ENCODE measurements at regions not wholly inside any gene's neighbourhood (a gene's known extent, or its start where the extent isn't known, plus 50 kb on each side); places are given as distances from the start of the nearest gene placed in this dataset.

DNA sequence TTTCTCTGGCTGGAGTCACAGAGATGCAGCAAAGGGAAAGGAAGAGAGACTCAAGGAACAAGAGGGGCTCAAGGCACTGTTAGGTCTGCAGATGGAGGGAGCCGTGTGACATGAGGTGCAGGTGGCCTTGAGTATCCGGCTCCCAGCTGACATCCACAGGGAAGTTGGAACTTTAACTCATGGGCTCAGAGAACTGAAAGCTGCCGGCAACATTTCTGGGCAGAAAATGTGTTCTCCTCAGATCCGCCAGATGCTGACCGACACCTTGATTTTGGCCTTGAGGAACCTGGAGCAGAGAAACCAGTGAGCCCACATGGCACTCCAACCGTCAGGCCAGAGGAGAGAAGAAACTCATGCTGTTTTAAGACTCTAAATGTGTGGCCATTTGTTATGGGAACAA, 258.1 kb upstream of the IRX2 start:
- no peak overlapping the region for H3K9ac ChIP-seq (ENCODE audit: low read length)
- no peaks in the 10 kb centered on the region for H4K20me1 ChIP-seq (ENCODE audit: insufficient read depth, low read depth, low read length)
- no peak overlapping the region for H2AFZ ChIP-seq (ENCODE audit: low read length)
- no peak overlapping the region for H3K4me2 ChIP-seq (ENCODE audit: low read depth, low read length, poor library complexity, severe bottlenecking)
- H3K27me3 ChIP-seq (ENCODE audit: low read length), result no peaks in the 10 kb centered on the region
- H3K27ac ChIP-seq (ENCODE audit: low read length), result no peak overlapping the region
- H3K4me1 ChIP-seq (ENCODE audit: low read length), result no peaks in the 10 kb centered on the region
- no peaks in the 10 kb centered on the region for H3K79me2 ChIP-seq (ENCODE audit: low read length)
- no peaks in the 10 kb centered on the region for H3K9me2 ChIP-seq (replicated peaks; ENCODE audit: insufficient read depth, low read length)
- no peaks in the 10 kb centered on the region for H3K36me3 ChIP-seq (ENCODE audit: insufficient read depth, low read length)
- peaks cover 21% of the 10 kb centered on the region for H3K9me3 ChIP-seq (ENCODE audit: low read length)
- H3K4me3 ChIP-seq (ENCODE audit: low read length), result no peak overlapping the region
- DNase-seq, result no peak

DNA sequence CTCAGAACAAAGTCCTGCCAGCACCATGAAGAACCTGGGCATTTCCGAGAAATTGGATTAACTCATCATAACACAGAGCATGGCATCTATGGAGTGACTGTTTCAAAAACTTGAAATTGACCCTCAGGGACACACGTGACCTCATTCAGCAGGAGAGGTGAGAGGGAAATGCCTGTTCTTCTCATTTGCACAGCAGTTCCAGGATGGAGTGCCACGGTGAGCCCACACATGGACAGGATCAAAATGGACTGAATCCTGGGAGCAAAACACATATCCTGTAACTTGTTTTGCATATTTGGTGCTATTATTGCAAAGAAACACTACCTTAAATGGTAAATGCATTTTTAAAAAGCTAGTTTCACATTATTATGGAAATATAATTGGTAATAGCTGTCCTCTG, 256.1 kb upstream of the IRX2 start:
- DNase-seq, result no peak
- no peak overlapping the region for H2AFZ ChIP-seq (ENCODE audit: low read length)
- H3K9me3 ChIP-seq (ENCODE audit: low read length), result peaks cover 16% of the 10 kb centered on the region
- H3K4me2 ChIP-seq (ENCODE audit: low read depth, low read length, poor library complexity, severe bottlenecking), result no peak overlapping the region
- H3K4me1 ChIP-seq (ENCODE audit: low read length), result no peaks in the 10 kb centered on the region
- H3K27ac ChIP-seq (ENCODE audit: low read length), result no peak overlapping the region
- no peaks in the 10 kb centered on the region for H4K20me1 ChIP-seq (ENCODE audit: insufficient read depth, low read depth, low read length)
- H3K27me3 ChIP-seq (ENCODE audit: low read length), result no peaks in the 10 kb centered on the region
- H3K4me3 ChIP-seq (ENCODE audit: low read length), result no peak overlapping the region
- H3K79me2 ChIP-seq (ENCODE audit: low read length), result no peaks in the 10 kb centered on the region
- no peaks in the 10 kb centered on the region for H3K36me3 ChIP-seq (ENCODE audit: insufficient read depth, low read length)
- H3K9me2 ChIP-seq (replicated peaks; ENCODE audit: insufficient read depth, low read length), result no peaks in the 10 kb centered on the region
- no peak overlapping the region for H3K9ac ChIP-seq (ENCODE audit: low read length)

DNA sequence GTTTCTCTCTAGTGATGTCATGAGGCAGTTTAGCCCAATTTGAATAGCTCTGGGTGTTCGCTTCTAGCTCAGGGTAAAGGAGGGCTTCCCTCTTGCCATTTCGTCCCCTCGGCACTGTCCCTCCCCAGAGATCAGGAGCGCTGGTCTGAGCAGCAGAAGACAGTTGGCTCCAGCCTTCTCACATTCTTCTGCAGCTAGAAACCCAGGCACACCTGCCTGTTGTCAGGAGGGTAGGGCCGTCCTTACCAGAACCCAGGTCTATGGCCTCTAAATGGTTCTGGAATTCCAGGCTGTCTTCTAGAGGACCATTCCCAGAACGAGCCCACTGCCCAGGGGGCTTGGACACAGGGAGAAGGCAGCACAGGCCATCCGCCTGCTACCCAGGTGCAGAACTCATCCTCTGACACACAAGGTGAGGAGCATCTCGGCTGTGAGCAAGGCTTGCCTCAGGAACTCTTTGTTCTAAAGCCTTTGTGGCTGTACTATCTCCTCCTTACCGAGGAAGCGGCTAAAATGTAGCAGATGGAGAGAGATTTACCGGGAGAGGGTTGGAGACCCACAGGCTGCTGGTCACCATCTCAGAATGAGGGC, 255.6 kb upstream of the IRX2 start:
- H3K79me2 ChIP-seq (ENCODE audit: low read length), result no peaks in the 10 kb centered on the region
- no peak overlapping the region for H3K9ac ChIP-seq (ENCODE audit: low read length)
- no peaks in the 10 kb centered on the region for H3K9me2 ChIP-seq (replicated peaks; ENCODE audit: insufficient read depth, low read length)
- H3K27me3 ChIP-seq (ENCODE audit: low read length), result no peaks in the 10 kb centered on the region
- H3K9me3 ChIP-seq (ENCODE audit: low read length), result peaks cover 15% of the 10 kb centered on the region
- H2AFZ ChIP-seq (ENCODE audit: low read length), result no peak overlapping the region
- H3K4me2 ChIP-seq (ENCODE audit: low read depth, low read length, poor library complexity, severe bottlenecking), result no peak overlapping the region
- no peak overlapping the region for H3K4me3 ChIP-seq (ENCODE audit: low read length)
- H3K27ac ChIP-seq (ENCODE audit: low read length), result no peak overlapping the region
- no peaks in the 10 kb centered on the region for H4K20me1 ChIP-seq (ENCODE audit: insufficient read depth, low read depth, low read length)
- H3K4me1 ChIP-seq (ENCODE audit: low read length), result no peaks in the 10 kb centered on the region
- no peak for DNase-seq
- no peaks in the 10 kb centered on the region for H3K36me3 ChIP-seq (ENCODE audit: insufficient read depth, low read length)

DNA sequence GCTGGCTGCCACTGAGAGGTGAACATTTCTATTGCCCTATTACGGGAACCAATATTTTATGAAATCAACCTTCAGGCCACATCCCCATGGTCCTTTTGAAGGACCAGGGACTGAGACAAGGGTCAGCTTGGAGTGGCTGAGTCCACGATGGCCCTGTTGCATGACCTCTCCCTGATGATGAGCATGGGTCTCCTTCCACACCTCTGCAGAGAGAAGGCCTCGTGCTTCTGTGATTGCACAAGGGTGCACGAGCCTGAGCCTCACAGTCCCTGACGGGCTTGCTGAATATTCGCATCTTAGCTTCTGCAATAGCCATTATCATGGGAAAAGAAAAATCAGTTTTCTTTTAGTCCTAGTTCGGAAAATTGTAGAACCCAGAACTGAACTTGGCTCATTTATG, 255.0 kb upstream of the IRX2 start:
- DNase-seq, result no peak
- no peaks in the 10 kb centered on the region for H3K4me1 ChIP-seq (ENCODE audit: low read length)

DNA sequence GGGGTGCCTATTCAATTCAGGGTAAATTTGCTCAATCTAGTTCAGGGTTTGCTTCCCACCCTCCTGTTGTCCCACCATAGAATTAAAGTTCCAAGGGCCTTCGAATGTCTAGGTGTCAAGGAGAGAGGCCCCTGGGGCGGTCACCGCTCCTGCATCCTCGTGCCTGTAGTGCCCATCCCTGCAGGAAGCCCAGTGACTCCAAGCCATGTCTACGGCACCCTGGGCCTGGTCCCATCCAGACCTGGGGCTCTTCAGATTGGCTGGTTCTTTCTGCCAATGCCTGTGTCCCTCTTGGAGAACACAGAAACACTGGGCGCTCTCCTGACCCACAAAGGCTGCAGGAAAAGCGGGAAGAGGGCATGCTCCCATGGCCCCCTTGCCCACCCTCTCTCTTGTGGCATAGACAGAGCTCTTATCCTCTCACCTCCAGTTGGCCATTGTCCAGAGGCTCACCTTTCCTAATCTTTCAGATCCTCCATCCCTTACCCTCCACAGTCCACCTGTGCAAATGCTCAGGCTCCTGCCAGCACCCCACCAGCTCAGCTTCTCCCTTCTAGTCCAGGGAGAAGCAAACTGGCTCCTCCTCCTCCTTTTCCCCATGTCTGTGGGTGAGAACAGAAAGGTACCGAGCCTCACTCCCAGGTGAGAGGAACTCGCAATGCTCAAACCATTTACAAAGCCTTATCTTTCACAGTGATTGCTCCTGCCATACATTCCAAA, 253.0 kb upstream of the IRX2 start:
- H3K4me3 ChIP-seq (ENCODE audit: low read length), result no peak overlapping the region
- H3K4me1 ChIP-seq (ENCODE audit: low read length), result no peaks in the 10 kb centered on the region
- DNase-seq, result no peak
- no peaks in the 10 kb centered on the region for H3K79me2 ChIP-seq (ENCODE audit: low read length)
- peaks cover 6% of the 10 kb centered on the region for H3K9me3 ChIP-seq (ENCODE audit: low read length)
- H4K20me1 ChIP-seq (ENCODE audit: insufficient read depth, low read depth, low read length), result no peaks in the 10 kb centered on the region
- H3K36me3 ChIP-seq (ENCODE audit: insufficient read depth, low read length), result no peaks in the 10 kb centered on the region
- no peak overlapping the region for H3K9ac ChIP-seq (ENCODE audit: low read length)
- H3K27ac ChIP-seq (ENCODE audit: low read length), result no peak overlapping the region
- no peaks in the 10 kb centered on the region for H3K9me2 ChIP-seq (replicated peaks; ENCODE audit: insufficient read depth, low read length)
- H3K27me3 ChIP-seq (ENCODE audit: low read length), result no peaks in the 10 kb centered on the region
- no peak overlapping the region for H3K4me2 ChIP-seq (ENCODE audit: low read depth, low read length, poor library complexity, severe bottlenecking)
- no peak overlapping the region for H2AFZ ChIP-seq (ENCODE audit: low read length)

More for the DNA sequence above, 255.0 kb upstream of the IRX2 start:
- Histone ChIP-seq H3K4me3 (ENCODE audit: low read length) (no peak overlapping the region), H3K36me3 (ENCODE audit: insufficient read depth, low read length) (no peaks in the 10 kb centered on the region), H3K9me2 (replicated peaks; ENCODE audit: insufficient read depth, low read length) (no peaks in the 10 kb centered on the region), H3K9ac (ENCODE audit: low read length) (no peak overlapping the region), H3K27ac (ENCODE audit: low read length) (no peak overlapping the region), H3K79me2 (ENCODE audit: low read length) (no peaks in the 10 kb centered on the region), H2AFZ (ENCODE audit: low read length) (no peak overlapping the region), H3K9me3 (ENCODE audit: low read length) (peaks cover 10% of the 10 kb centered on the region), H3K27me3 (ENCODE audit: low read length) (no peaks in the 10 kb centered on the region), H4K20me1 (ENCODE audit: insufficient read depth, low read depth, low read length) (no peaks in the 10 kb centered on the region), H3K4me2 (ENCODE audit: low read depth, low read length, poor library complexity, severe bottlenecking) (no peak overlapping the region)

DNA sequence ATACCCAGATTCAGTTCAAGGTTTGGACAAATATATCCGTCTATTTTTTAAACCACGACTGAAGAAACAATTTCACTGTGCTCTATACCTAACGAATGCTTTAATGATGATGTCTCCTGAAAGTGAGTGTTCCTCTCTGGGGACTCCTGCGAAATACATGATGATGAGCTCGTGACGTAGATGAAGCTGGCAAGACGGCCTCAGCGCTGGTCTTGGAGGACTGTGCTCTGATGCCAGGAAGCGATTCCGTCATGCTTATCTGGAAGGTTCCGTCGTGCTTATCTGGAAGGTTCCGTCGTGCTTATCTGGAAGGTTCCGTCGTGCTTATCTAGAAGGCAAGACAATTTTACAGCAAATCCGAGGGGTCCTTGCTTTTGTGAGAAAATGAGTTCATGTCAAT, 250.8 kb upstream of the IRX2 start:
- Histone ChIP-seq H3K4me1 (ENCODE audit: low read length) (no peaks in the 10 kb centered on the region), H3K9me2 (replicated peaks; ENCODE audit: insufficient read depth, low read length) (no peaks in the 10 kb centered on the region), H3K27ac (ENCODE audit: low read length) (no peak overlapping the region), H3K9me3 (ENCODE audit: low read length) (peaks cover 6% of the 10 kb centered on the region; the same call in 1 of the 2 replicates), H3K79me2 (ENCODE audit: low read length) (no peaks in the 10 kb centered on the region), H2AFZ (ENCODE audit: low read length) (no peak overlapping the region), H3K36me3 (ENCODE audit: insufficient read depth, low read length) (no peaks in the 10 kb centered on the region), H3K27me3 (ENCODE audit: low read length) (no peaks in the 10 kb centered on the region), H4K20me1 (ENCODE audit: insufficient read depth, low read depth, low read length) (no peaks in the 10 kb centered on the region), H3K9ac (ENCODE audit: low read length) (no peak overlapping the region), H3K4me3 (ENCODE audit: low read length) (no peak overlapping the region), H3K4me2 (ENCODE audit: low read depth, low read length, poor library complexity, severe bottlenecking) (no peak overlapping the region)
- no peak for DNase-seq

DNA sequence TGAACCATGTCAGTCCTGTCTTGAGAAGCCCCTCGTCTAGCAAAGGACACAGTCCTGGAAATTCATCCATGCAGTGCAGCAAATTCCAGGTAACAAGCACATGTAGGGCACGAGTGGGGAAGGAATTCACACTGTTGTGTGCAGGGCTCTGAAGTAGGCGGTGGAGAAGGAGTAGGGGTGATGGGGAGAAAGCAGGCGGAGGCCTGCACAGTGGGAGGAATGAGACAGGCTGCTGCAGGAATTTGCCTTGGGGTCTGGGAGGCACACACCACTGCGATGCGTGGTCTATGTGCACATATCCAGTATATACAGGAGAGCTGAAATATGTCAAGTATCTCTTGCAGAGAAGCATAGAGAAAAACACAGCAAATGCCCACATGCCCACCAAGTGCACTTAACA, 249.2 kb upstream of the IRX2 start:
- Histone ChIP-seq H3K9me2 (replicated peaks; ENCODE audit: insufficient read depth, low read length) (no peaks in the 10 kb centered on the region), H3K4me2 (ENCODE audit: low read depth, low read length, poor library complexity, severe bottlenecking) (no peak overlapping the region), H3K27ac (ENCODE audit: low read length) (no peak overlapping the region), H3K9ac (ENCODE audit: low read length) (no peak overlapping the region), H3K4me3 (ENCODE audit: low read length) (no peak overlapping the region), H3K9me3 (ENCODE audit: low read length) (peaks cover 6% of the 10 kb centered on the region; the same call in 1 of the 2 replicates), H4K20me1 (ENCODE audit: insufficient read depth, low read depth, low read length) (no peaks in the 10 kb centered on the region), H3K4me1 (ENCODE audit: low read length) (no peaks in the 10 kb centered on the region), H3K79me2 (ENCODE audit: low read length) (no peaks in the 10 kb centered on the region), H3K36me3 (ENCODE audit: insufficient read depth, low read length) (no peaks in the 10 kb centered on the region), H2AFZ (ENCODE audit: low read length) (no peak overlapping the region), H3K27me3 (ENCODE audit: low read length) (no peaks in the 10 kb centered on the region)
- DNase-seq, result no peak

DNA sequence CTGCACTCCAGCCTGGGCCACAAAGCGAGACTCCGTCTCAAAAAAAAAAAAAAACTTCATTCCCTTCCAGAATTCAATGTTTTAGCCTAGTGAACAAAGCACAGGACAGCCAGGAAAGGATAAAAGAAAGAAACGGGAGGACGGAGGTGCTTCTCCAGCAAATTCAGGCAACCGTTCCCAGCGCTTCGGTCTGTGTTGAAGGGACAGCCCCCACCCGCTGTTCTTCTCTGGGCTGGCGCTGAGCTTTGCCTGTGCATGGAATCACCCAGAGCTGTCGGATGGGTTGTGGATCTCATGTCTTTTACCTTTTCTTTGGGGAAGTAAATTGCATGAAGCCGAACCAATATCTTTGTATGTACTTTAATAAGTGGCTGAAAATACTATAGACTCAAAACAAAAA, 248.4 kb upstream of the IRX2 start:
- Histone ChIP-seq H3K27me3 (ENCODE audit: low read length) (no peaks in the 10 kb centered on the region), H3K9me3 (ENCODE audit: low read length) (peaks cover 3% of the 10 kb centered on the region; the same call in 1 of the 2 replicates), H4K20me1 (ENCODE audit: insufficient read depth, low read depth, low read length) (no peaks in the 10 kb centered on the region), H3K36me3 (ENCODE audit: insufficient read depth, low read length) (no peaks in the 10 kb centered on the region), H3K79me2 (ENCODE audit: low read length) (no peaks in the 10 kb centered on the region), H3K27ac (ENCODE audit: low read length) (no peak overlapping the region), H3K4me3 (ENCODE audit: low read length) (no peak overlapping the region), H3K9me2 (replicated peaks; ENCODE audit: insufficient read depth, low read length) (no peaks in the 10 kb centered on the region), H3K9ac (ENCODE audit: low read length) (no peak overlapping the region), H3K4me2 (ENCODE audit: low read depth, low read length, poor library complexity, severe bottlenecking) (no peak overlapping the region), H2AFZ (ENCODE audit: low read length) (no peak overlapping the region), H3K4me1 (ENCODE audit: low read length) (no peaks in the 10 kb centered on the region)
- DNase-seq, result no peak

Measured in Karpas-422 (cell line).